GM12878 (cell line): ENCODE measurements at regions not wholly inside any gene's neighbourhood (a gene's known extent, or its start where the extent isn't known, plus 50 kb on each side); places are given as distances from the start of the nearest gene placed in this dataset.

Experiments
- ATAC-seq: fragments of 200-7000 bp; cut with Tn5 transposase; 3 replicates; pipeline ENCODE4 v1.9.1; 2020; ENCODE audit warnings: mild to moderate bottlenecking, moderate library complexity
- BruUV-seq: library from RNA; stranded (reverse); fragments of 400-500 nt; replicated peaks from 2 replicates; lab custom pipeline; 2021; lab: Mats Ljungman, UMichigan
- CTCF ChIA-PET: fragments of 300-600 bp; sonication (Branson Sonifier 250); formaldehyde crosslinking; extraction: SDS; loops from one replicate; lab custom pipeline; 2021; ENCODE audit warnings: inconsistent platforms; lab: Yijun Ruan, JAX
- POLR2A ChIA-PET: fragments of 350-600 bp; formaldehyde crosslinking; extraction: SDS; loops from one replicate; lab custom pipeline; 2021; ENCODE audit warnings: inconsistent platforms; lab: Charles Lee
- RAD21 ChIA-PET: fragments of 300-600 bp; sonication (Branson Sonifier 250); formaldehyde crosslinking; loops from one replicate; lab custom pipeline; 2023; ENCODE audit warnings: antibody characterized with exemption; ENCODE audit not compliant: unreplicated experiment; lab: Charles Lee
- SMC1A ChIA-PET: fragments of 300-600 bp; sonication (Branson Sonifier 250); formaldehyde crosslinking; loops from one replicate; lab custom pipeline; 2023; ENCODE audit not compliant: unreplicated experiment, uncharacterized antibody; lab: Charles Lee
- DNase-seq: peaks from one replicate; pipeline ENCODE4 v3.0.0-alpha.2; 2011; ENCODE audit warnings: low read depth, low spot score
- FAIRE-seq: peaks from 3 replicates; lab custom pipeline; 2011; peaks lifted over from hg19 to GRCh38; lab: Jason Lieb, UNC
- H2AFZ ChIP-seq: 2 replicates; pipeline ENCODE4 v1.6.0; 2011; ENCODE audit warnings: low read depth, low read length, control low read depth; ENCODE audit not compliant: control insufficient read depth
- H3K27ac ChIP-seq: 2 replicates; pipeline ENCODE4 v1.5.1; 2011; ENCODE audit warnings: control low read depth; ENCODE audit not compliant: control insufficient read depth, insufficient read depth
- H3K27me3 ChIP-seq, 2 experiments: replicated peaks in 1 of 2; 2 replicates each; pipeline versions ENCODE4 v1.6.0 to v1.6.1; 2011; ENCODE audit warnings: low read length in 1 of 2; ENCODE audit not compliant: control insufficient read depth in 2 of 2, insufficient read depth in 2 of 2
- H3K36me3 ChIP-seq, 2 experiments: 2 replicates each; pipeline ENCODE4 v1.5.1; 2011; ENCODE audit warnings: low read length in 1 of 2; ENCODE audit not compliant: control insufficient read depth in 2 of 2, insufficient read depth in 2 of 2
- H3K4me1 ChIP-seq: 2 replicates; pipeline ENCODE4 v1.6.1; 2011; ENCODE audit warnings: mild to moderate bottlenecking, low read length, moderate library complexity, mixed read lengths; ENCODE audit not compliant: control insufficient read depth, insufficient read depth
- H3K4me2 ChIP-seq: 2 replicates; pipeline ENCODE4 v1.6.0; 2011; ENCODE audit warnings: control low read depth; ENCODE audit not compliant: control insufficient read depth, insufficient read depth
- H3K4me3 ChIP-seq: fragments of 200-600 bp; sonication (generic); 2 replicates; pipeline ENCODE4 v1.5.1; 2016
- H3K79me2 ChIP-seq: 2 replicates; pipeline ENCODE4 v1.6.0; 2011; ENCODE audit warnings: low read length; ENCODE audit not compliant: control insufficient read depth, insufficient read depth
- H3K9ac ChIP-seq: 2 replicates; pipeline ENCODE4 v1.8.0; 2011; ENCODE audit warnings: low read length, control low read depth, mixed read lengths; ENCODE audit not compliant: control insufficient read depth, insufficient read depth
- H3K9me3 ChIP-seq: replicated peaks from 3 replicates; pipeline ENCODE4 v1.5.1; 2011; ENCODE audit warnings: mild to moderate bottlenecking, low read length; ENCODE audit not compliant: control insufficient read depth, insufficient read depth
- H4K20me1 ChIP-seq: 2 replicates; pipeline ENCODE4 v1.6.0; 2011; ENCODE audit not compliant: control insufficient read depth, insufficient read depth
- MAX ChIP-seq: IDR thresholded peaks from 2 replicates; pipeline ENCODE4 v1.6.1; 2012; ENCODE audit warnings: low read depth, low read length, improper control_type of control experiment
- SPI1 ChIP-seq: IDR thresholded peaks from 2 replicates; pipeline ENCODE4 v1.6.1; 2011; ENCODE audit warnings: low read depth, mild to moderate bottlenecking, low read length, moderate library complexity, borderline replicate concordance; ENCODE audit not compliant: insufficient read depth
- ZNF274 ChIP-seq: IDR thresholded peaks from one replicate; pipeline ENCODE4 v1.8.0; 2011; ENCODE audit not compliant: insufficient read length, insufficient read depth
- WGBS: methylation state at CpG from one replicate; pipeline ENCODE4 v1.1.6; 2016; ENCODE audit warnings: low lambda C conversion rate; ENCODE audit not compliant: insufficient replicate concordance, insufficient coverage; ENCODE audit errors: missing lambda C conversion rate; 5-methylcytosine and 5-hydroxymethylcytosine counted together
- in situ Hi-C: fragments of 300-500 bp; cut with MboI; formaldehyde crosslinking; loops from 9 replicates; pipeline ENCODE4 v1.14.3; 2018; ENCODE audit warnings: mixed read lengths
- intact Hi-C: fragments of 100-400 bp; cut with micrococcal nuclease; formaldehyde crosslinking; loops from one replicate; pipeline ENCODE4 v1.14.2; 2022; ENCODE audit not compliant: unreplicated experiment
- TF ChIP-seq, protein P1 (sequence below): fragments of 450-650 bp; IDR thresholded peaks from 2 replicates; pipeline ENCODE4 v1.6.1; 2018; ENCODE audit warnings: mild to moderate bottlenecking, low read depth, moderate library complexity; ENCODE audit not compliant: partially characterized antibody

GRCh38 chr5:38607396-38607795 is 51.0 kb upstream of the LIFR start:
- WGBS: 2% methylated on average over 3 of the region's 3 CpGs
- no peak for FAIRE-seq
- no TSS peak for BruUV-seq

DNA sequence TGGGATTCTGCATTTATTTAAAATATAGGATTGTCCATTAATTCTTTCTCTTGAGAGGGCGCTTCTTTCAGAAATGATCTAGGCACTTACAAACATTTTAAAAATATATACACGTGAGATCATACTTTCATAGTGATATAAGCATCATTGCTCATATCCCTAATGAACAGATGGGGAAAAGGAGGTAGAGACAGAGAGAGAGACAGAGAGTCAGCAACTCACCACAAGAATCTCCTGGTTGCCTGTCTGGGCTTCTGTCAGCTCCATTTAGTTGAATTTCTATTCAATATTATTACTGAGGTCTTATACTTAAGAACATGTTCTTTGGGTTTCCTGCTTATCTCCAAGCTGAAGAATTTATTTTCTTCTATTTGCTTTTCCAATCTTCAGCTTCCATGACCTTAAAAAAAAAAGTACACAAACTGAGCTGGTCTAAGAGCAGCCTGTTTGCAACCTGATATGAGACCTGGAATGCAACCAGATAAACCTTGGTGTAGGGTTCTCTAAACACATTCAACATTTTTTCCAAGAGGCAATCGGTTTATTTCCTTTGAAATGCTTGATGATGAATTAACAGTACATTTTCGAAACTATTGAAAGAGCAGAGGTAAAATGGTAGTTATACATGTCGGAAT is 51.6 kb upstream of the LIFR start:
- H3K4me2 ChIP-seq: no peak overlapping the region
- no TSS peak for BruUV-seq
- no peaks in the 10 kb centered on the region for H3K36me3 ChIP-seq
- intact Hi-C loops: no loop called here
- WGBS: 6% methylated on average over 5 of the region's 5 CpGs
- TF ChIP-seq, protein P1, sequence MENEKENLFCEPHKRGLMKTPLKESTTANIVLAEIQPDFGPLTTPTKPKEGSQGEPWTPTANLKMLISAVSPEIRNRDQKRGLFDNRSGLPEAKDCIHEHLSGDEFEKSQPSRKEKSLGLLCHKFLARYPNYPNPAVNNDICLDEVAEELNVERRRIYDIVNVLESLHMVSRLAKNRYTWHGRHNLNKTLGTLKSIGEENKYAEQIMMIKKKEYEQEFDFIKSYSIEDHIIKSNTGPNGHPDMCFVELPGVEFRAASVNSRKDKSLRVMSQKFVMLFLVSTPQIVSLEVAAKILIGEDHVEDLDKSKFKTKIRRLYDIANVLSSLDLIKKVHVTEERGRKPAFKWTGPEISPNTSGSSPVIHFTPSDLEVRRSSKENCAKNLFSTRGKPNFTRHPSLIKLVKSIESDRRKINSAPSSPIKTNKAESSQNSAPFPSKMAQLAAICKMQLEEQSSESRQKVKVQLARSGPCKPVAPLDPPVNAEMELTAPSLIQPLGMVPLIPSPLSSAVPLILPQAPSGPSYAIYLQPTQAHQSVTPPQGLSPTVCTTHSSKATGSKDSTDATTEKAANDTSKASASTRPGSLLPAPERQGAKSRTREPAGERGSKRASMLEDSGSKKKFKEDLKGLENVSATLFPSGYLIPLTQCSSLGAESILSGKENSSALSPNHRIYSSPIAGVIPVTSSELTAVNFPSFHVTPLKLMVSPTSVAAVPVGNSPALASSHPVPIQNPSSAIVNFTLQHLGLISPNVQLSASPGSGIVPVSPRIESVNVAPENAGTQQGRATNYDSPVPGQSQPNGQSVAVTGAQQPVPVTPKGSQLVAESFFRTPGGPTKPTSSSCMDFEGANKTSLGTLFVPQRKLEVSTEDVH: no peak
- TF ChIP-seq ZNF274: no peak
- no peak overlapping the region for H3K4me3 ChIP-seq
- no peaks in the 10 kb centered on the region for H3K9me3 ChIP-seq
- no peaks in the 10 kb centered on the region for H4K20me1 ChIP-seq
- no peaks in the 10 kb centered on the region for H3K27me3 ChIP-seq
- no peaks in the 10 kb centered on the region for H3K79me2 ChIP-seq
- no peak overlapping the region for H2AFZ ChIP-seq
- SMC1A ChIA-PET: no interaction called here
- ATAC-seq (no peak), DNase-seq (no peak), FAIRE-seq (no peak)
- no peak overlapping the region for H3K27ac ChIP-seq
- no peak overlapping the region for H3K9ac ChIP-seq
- in situ Hi-C loops: no loop called here
- CTCF ChIA-PET: interaction anchor here (1.0 kb wide), 1 partner anchor 166 kb away, joined by 3 read pairs; no protein-coding TSS in a partner anchor
- POLR2A ChIA-PET: no interaction called here
- no peaks in the 10 kb centered on the region for H3K4me1 ChIP-seq
- RAD21 ChIA-PET: no interaction called here

More at GRCh38 chr5:38607396-38607795, 51.0 kb upstream of the LIFR start:
- Histone ChIP-seq H3K4me1 (no peaks in the 10 kb centered on the region), H3K9ac (no peak overlapping the region), H3K27me3 (no peaks in the 10 kb centered on the region), H3K9me3 (no peaks in the 10 kb centered on the region), H3K36me3 (no peaks in the 10 kb centered on the region), H3K4me3 (no peak overlapping the region), H3K4me2 (no peak overlapping the region)
- ChIA-PET RAD21 (no interaction called here), POLR2A (no interaction called here), CTCF (no interaction called here), SMC1A (no interaction called here)
- DNase-seq: no peak
- 0 out of 2 replicates have a peak, but pooled peaks have one; percentile 3 for TF ChIP-seq SPI1
- no peak for TF ChIP-seq MAX
- TF ChIP-seq, all 136 proteins: peak for 1
- no peaks in the 10 kb centered on the region for H4K20me1 ChIP-seq
- intact Hi-C loops (no loop called here), in situ Hi-C loops (no loop called here)
- no peaks in the 10 kb centered on the region for H3K79me2 ChIP-seq
- H3K27ac ChIP-seq: no peak overlapping the region
- H2AFZ ChIP-seq: no peak overlapping the region
- no peak for ATAC-seq
